MM.1S (cell line): ENCODE measurements at regions not wholly inside any gene's neighbourhood (a gene's known extent, or its start where the extent isn't known, plus 50 kb on each side); places are given as distances from the start of the nearest gene placed in this dataset.
A peak's percentile ranks its signal among the peaks of the same experiment; 100 is the strongest.

ENCODE experiments used
- DNase-seq: peaks from one replicate; pipeline ENCODE4 v3.0.0-alpha.2; 2015
- H2AFZ ChIP-seq: fragments of 300-600 bp; sonication (generic); 2 replicates; pipeline ENCODE4 v1.6.0; 2016; ENCODE audit warnings: antibody characterized with exemption, low read length
- H3F3A ChIP-seq: fragments of 300-600 bp; sonication (generic); 2 replicates; pipeline ENCODE4 v1.6.1; 2016; ENCODE audit warnings: mild to moderate bottlenecking, antibody characterized with exemption, low read length, moderate library complexity, mixed read lengths; ENCODE audit not compliant: insufficient read depth
- H3K27ac ChIP-seq: fragments of 300-600 bp; sonication (generic); 2 replicates; pipeline ENCODE4 v1.5.1; 2016; ENCODE audit warnings: mild to moderate bottlenecking, low read length
- H3K27me3 ChIP-seq: fragments of 300-600 bp; sonication (generic); replicated peaks from 2 replicates; pipeline ENCODE4 v1.6.0; 2016; ENCODE audit warnings: low read length; ENCODE audit not compliant: insufficient read depth
- H3K36me3 ChIP-seq: fragments of 300-600 bp; sonication (generic); replicated peaks from 2 replicates; pipeline ENCODE4 v1.6.1; 2016; ENCODE audit warnings: mild to moderate bottlenecking, low read length, mixed read lengths; ENCODE audit not compliant: insufficient read depth
- H3K4me1 ChIP-seq: fragments of 300-600 bp; sonication (generic); 2 replicates; pipeline ENCODE4 v1.6.1; 2016; ENCODE audit warnings: low read length, mixed read lengths
- H3K4me2 ChIP-seq: fragments of 300-600 bp; sonication (generic); 2 replicates; pipeline ENCODE4 v1.6.0; 2016; ENCODE audit warnings: low read depth, low read length
- H3K4me3 ChIP-seq: fragments of 300-600 bp; sonication (generic); 2 replicates; pipeline ENCODE4 v1.5.1; 2016; ENCODE audit warnings: low read length, mixed read lengths
- H3K79me2 ChIP-seq: fragments of 300-600 bp; sonication (generic); 2 replicates; pipeline ENCODE4 v1.6.1; 2016; ENCODE audit warnings: mixed run types, low read length, mixed read lengths
- H3K9ac ChIP-seq: fragments of 300-600 bp; sonication (generic); 2 replicates; pipeline ENCODE4 v1.6.1; 2016; ENCODE audit warnings: low read length, mixed read lengths
- H3K9me2 ChIP-seq: fragments of 300-600 bp; sonication (generic); replicated peaks from 2 replicates; pipeline ENCODE4 v1.6.1; 2016; ENCODE audit warnings: mild to moderate bottlenecking, low read length, mixed read lengths; ENCODE audit not compliant: insufficient read depth
- H3K9me3 ChIP-seq: fragments of 300-600 bp; sonication (generic); replicated peaks from 2 replicates; pipeline ENCODE4 v1.6.1; 2016; ENCODE audit warnings: mild to moderate bottlenecking, low read length, mixed read lengths; ENCODE audit not compliant: insufficient read depth
- H4K20me1 ChIP-seq: fragments of 300-600 bp; sonication (generic); 2 replicates; pipeline ENCODE4 v1.6.1; 2016; ENCODE audit warnings: mild to moderate bottlenecking, low read length, moderate library complexity, mixed read lengths; ENCODE audit not compliant: insufficient read depth
- CTCF ChIP-seq: fragments of 300-600 bp; sonication (generic); IDR thresholded peaks from 2 replicates; pipeline ENCODE4 v1.5.1; 2016; ENCODE audit warnings: antibody characterized with exemption, low read length, mixed read lengths
- EZH2 ChIP-seq: fragments of 300-600 bp; sonication (generic); optimal IDR thresholded peaks from 2 replicates; pipeline ENCODE3; 2017; ENCODE audit warnings: low read depth, mild to moderate bottlenecking, antibody characterized with exemption, low read length, mixed read lengths
- EZH2phosphoT487 ChIP-seq: fragments of 300-600 bp; sonication (generic); IDR thresholded peaks from 2 replicates; pipeline ENCODE4 v1.6.1; 2018; ENCODE audit warnings: antibody characterized with exemption, low read length

- H4K20me1 ChIP-seq = no peaks in the 10 kb centered on the region
- H3K27ac ChIP-seq = no peak overlapping the region
- no peak overlapping the region for H3K4me3 ChIP-seq
- H3K9me2 ChIP-seq = no peaks in the 10 kb centered on the region
- no peak overlapping the region for H3K9ac ChIP-seq
- H3K4me2 ChIP-seq = no peak overlapping the region
- no peaks in the 10 kb centered on the region for H3K27me3 ChIP-seq
- H3K4me1 ChIP-seq = no peaks in the 10 kb centered on the region; the same call in 1 of the 2 replicates
- DNase-seq = no peak
- H3K36me3 ChIP-seq = no peaks in the 10 kb centered on the region
- H3K9me3 ChIP-seq = no peaks in the 10 kb centered on the region
- no peaks in the 10 kb centered on the region for H3K79me2 ChIP-seq
- H2AFZ ChIP-seq = no peak overlapping the region
- H3F3A ChIP-seq = no peaks in the 10 kb centered on the region
- TF ChIP-seq CTCF (no peak), EZH2 (no peak), EZH2phosphoT487 (no peak)
Measured at GRCh38 chr2:190121305-190121704, 58.8 kb upstream of the MSTN start.

GRCh38 chr2:190119923-190120590, 57.5 kb upstream of the MSTN start:
- Histone ChIP-seq H3K36me3 (no peaks in the 10 kb centered on the region), H3K79me2 (no peaks in the 10 kb centered on the region), H3K4me2 (peak overlapping the region; percentile 43; the same call in 1 of the 2 replicates), H4K20me1 (no peaks in the 10 kb centered on the region), H3K4me3 (peak overlapping the region; percentile 17; the same call in 1 of the 2 replicates), H2AFZ (peak overlapping the region; percentile 17; the same call in 1 of the 2 replicates), H3K9ac (no peak overlapping the region), H3K9me3 (no peaks in the 10 kb centered on the region), H3K27ac (no peak overlapping the region), H3K27me3 (no peaks in the 10 kb centered on the region), H3F3A (no peaks in the 10 kb centered on the region), H3K4me1 (no peaks in the 10 kb centered on the region; the same call in 1 of the 2 replicates), H3K9me2 (no peaks in the 10 kb centered on the region)
- DNase-seq = no peak
- TF ChIP-seq EZH2 (no peak), CTCF (no peak), EZH2phosphoT487 (no peak)

- Histone ChIP-seq H3K36me3 (no peaks in the 10 kb centered on the region), H3K4me1 (no peaks in the 10 kb centered on the region; the same call in 1 of the 2 replicates), H3K9me2 (no peaks in the 10 kb centered on the region), H3K27ac (no peak overlapping the region), H3K9me3 (no peaks in the 10 kb centered on the region), H3K9ac (no peak overlapping the region), H3K4me3 (peak overlapping the region; percentile 17; the same call in 1 of the 2 replicates), H3K79me2 (no peaks in the 10 kb centered on the region), H4K20me1 (no peaks in the 10 kb centered on the region), H3F3A (no peaks in the 10 kb centered on the region), H3K4me2 (peak overlapping the region; percentile 43; the same call in 1 of the 2 replicates), H2AFZ (peak overlapping the region; percentile 17; the same call in 1 of the 2 replicates), H3K27me3 (no peaks in the 10 kb centered on the region)
- TF ChIP-seq EZH2phosphoT487 = no peak
- no peak for TF ChIP-seq EZH2
- TF ChIP-seq CTCF = no peak
- no peak for DNase-seq
Measured at GRCh38 chr2:190119257-190119656, 56.7 kb upstream of the MSTN start.
